ENCODE measurements at regions not wholly inside any gene's neighbourhood (a gene's known extent, or its start where the extent isn't known, plus 50 kb on each side); places are given as distances from the start of the nearest gene placed in this dataset.

DNA sequence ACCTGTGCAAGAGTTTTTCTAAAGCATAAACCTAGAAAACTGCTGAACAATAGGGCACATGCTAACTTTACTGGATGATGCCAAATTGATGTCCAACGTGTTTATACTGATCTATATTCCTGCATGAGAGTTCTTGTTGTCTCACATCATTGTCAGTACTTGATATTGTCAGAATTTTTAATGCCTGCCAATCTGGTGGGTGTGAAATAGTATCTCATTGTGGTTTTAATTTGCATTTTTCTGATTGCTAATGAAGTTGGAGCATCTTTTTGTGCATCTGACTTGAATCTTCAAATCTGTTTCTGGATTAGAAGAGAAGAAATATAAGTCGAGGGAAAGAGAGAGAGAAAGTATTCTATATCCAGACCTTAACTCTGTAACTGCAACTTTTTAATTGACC is 309.8 kb upstream of the KIAA1217 start:
- 49% methylated on average over 2 of the region's 2 CpGs for WGBS
- Histone ChIP-seq H3K4me3 (no peak overlapping the region), H3K36me3 (no peaks in the 10 kb centered on the region), H3K9me3 (no peaks in the 10 kb centered on the region), H3K27ac (no peak overlapping the region), H3K4me1 (replicated peaks) (no peaks in the 10 kb centered on the region), H3K27me3 (replicated peaks; ENCODE audit: insufficient read depth) (no peaks in the 10 kb centered on the region)
- intact Hi-C loops (cut with DNase I): no loop called here
- TF ChIP-seq, protein P1, sequence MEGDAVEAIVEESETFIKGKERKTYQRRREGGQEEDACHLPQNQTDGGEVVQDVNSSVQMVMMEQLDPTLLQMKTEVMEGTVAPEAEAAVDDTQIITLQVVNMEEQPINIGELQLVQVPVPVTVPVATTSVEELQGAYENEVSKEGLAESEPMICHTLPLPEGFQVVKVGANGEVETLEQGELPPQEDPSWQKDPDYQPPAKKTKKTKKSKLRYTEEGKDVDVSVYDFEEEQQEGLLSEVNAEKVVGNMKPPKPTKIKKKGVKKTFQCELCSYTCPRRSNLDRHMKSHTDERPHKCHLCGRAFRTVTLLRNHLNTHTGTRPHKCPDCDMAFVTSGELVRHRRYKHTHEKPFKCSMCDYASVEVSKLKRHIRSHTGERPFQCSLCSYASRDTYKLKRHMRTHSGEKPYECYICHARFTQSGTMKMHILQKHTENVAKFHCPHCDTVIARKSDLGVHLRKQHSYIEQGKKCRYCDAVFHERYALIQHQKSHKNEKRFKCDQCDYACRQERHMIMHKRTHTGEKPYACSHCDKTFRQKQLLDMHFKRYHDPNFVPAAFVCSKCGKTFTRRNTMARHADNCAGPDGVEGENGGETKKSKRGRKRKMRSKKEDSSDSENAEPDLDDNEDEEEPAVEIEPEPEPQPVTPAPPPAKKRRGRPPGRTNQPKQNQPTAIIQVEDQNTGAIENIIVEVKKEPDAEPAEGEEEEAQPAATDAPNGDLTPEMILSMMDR (IDR thresholded peaks at IDR 0.05): no peak
- no peak for TF ChIP-seq POLR2AphosphoS5 (IDR thresholded peaks at IDR 0.05)
- no peak for DNase-seq (ENCODE audit: low spot score)

DNA sequence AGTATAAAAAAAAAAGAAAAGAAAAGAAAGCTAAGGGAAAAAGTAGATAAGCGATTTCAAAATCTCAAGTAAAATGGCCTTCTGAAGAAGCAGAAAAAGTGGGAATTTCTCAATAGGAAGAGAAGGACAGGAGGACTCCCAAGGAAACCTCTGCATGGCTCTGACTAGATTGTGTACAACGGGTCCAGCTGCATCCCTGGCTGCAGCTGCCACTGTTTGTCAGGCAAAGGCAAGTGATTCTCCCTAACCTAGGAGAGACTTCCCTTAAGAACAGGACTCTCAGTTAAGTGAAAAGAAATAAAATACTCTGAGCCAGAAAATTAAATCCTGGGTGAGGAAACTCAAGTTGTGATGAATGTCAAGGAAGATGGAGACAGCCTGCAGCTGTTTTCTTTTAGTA is 298.6 kb upstream of the KIAA1217 start:
- WGBS: 83% methylated on average over 2 of the region's 2 CpGs
- Histone ChIP-seq H3K27ac (no peak overlapping the region), H3K4me1 (replicated peaks) (no peaks in the 10 kb centered on the region), H3K36me3 (no peaks in the 10 kb centered on the region), H3K9me3 (no peaks in the 10 kb centered on the region), H3K27me3 (replicated peaks; ENCODE audit: insufficient read depth) (no peaks in the 10 kb centered on the region), H3K4me3 (no peak overlapping the region)
- TF ChIP-seq POLR2A (IDR thresholded peaks at IDR 0.05) (no peak), POLR2AphosphoS5 (IDR thresholded peaks at IDR 0.05) (no peak)
- TF ChIP-seq, protein P1 (IDR thresholded peaks at IDR 0.05): no peak
- no peak for DNase-seq (ENCODE audit: low spot score)
- intact Hi-C loops (cut with DNase I): no loop called here

DNA sequence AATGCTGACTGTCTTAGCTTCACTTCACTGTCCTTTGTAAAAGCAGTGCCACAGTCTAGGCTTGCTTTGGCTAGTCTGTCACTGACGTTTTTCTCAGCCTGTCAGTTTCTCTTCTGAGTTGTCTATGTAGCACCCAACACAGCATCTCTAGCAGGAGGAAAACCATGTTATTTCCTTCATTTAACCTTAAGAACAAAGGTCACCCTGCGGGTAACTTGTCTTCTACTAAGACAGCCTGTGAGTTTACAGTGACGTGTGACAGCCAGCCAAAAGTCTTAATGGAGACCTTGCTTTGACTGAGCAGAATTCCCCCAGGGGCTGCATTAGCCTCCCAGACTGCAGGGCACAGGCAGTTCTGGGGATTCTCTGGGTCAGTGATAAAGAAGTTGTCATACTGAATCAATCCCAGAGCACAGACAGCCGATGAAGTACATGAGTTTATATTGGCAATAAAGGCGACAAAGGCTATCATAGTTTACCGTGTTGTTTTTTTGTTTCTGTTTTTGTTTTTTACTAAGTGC is 296.0 kb upstream of the KIAA1217 start:
- no peak for TF ChIP-seq POLR2A (IDR thresholded peaks at IDR 0.05)
- TF ChIP-seq POLR2AphosphoS5 (IDR thresholded peaks at IDR 0.05): no peak
- TF ChIP-seq, protein P1 (IDR thresholded peaks at IDR 0.05): no peak
- no peak overlapping the region for H3K4me3 ChIP-seq
- intact Hi-C loops (cut with DNase I): no loop called here
- WGBS: 56% methylated on average over 6 of the region's 6 CpGs
- H3K27me3 ChIP-seq (replicated peaks; ENCODE audit: insufficient read depth): no peaks in the 10 kb centered on the region
- H3K9me3 ChIP-seq: no peaks in the 10 kb centered on the region
- H3K4me1 ChIP-seq (replicated peaks): no peaks in the 10 kb centered on the region
- DNase-seq (ENCODE audit: low spot score): no peak
- no peak overlapping the region for H3K27ac ChIP-seq
- H3K36me3 ChIP-seq: no peaks in the 10 kb centered on the region

DNA sequence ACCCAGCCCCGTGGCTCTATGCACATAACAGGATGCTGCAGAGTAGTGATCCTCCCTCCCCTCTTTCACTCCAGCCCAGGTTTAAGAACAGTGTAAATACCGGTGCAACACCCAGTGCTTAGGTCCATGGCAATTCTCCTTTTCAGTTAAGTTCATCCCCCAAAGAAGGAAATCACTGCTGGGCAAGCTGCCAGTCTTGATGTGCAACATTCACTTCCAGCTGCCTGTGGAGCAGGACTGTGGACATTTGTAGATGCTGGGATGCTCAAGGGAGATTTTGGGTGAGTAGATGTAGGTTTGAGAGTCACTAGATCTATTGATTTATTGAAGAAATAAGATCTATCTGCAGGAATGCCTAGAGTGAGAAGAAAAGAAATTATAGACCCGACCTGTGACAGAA is 294.3 kb upstream of the KIAA1217 start:
- no peak for TF ChIP-seq POLR2A (IDR thresholded peaks at IDR 0.05)
- TF ChIP-seq, protein P1 (IDR thresholded peaks at IDR 0.05): no peak
- no peak for TF ChIP-seq POLR2AphosphoS5 (IDR thresholded peaks at IDR 0.05)
- 79% methylated on average over 3 of the region's 3 CpGs for WGBS
- intact Hi-C loops (cut with DNase I): no loop called here
- Histone ChIP-seq H3K36me3 (no peaks in the 10 kb centered on the region), H3K4me3 (no peak overlapping the region), H3K27ac (no peak overlapping the region), H3K9me3 (no peaks in the 10 kb centered on the region), H3K27me3 (replicated peaks; ENCODE audit: insufficient read depth) (no peaks in the 10 kb centered on the region), H3K4me1 (replicated peaks) (no peaks in the 10 kb centered on the region)
- DNase-seq (ENCODE audit: low spot score): no peak

DNA sequence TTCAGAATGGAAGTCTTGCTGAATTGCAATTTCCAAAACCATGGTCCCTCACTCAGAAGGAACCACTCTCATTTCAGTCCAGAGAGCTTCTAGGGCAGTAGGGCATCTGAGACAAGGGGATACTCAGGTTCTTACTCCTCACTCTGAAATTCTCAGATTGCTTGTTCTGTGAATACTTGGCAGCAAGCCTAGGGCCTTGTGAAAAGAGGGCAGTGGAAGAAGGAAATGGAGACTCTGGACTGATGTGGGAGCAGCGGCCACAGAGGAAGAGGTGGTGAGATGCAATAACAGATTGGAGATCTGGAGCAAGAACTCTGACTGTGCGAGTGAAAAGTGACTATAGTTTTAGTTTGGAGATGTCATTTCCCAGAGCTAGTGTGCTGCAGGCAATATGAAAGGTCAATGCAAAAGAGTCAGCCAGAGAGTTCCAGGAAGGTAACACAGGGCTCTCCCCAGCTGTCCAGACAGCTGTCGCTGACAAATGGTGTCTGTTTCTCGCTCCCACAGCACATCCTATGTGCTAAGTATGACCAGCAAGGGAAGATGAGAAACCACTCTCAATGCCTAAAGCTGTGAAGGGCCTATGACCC is 291.6 kb upstream of the KIAA1217 start:
- Histone ChIP-seq H3K36me3 (no peaks in the 10 kb centered on the region), H3K9me3 (no peaks in the 10 kb centered on the region), H3K4me3 (no peak overlapping the region), H3K4me1 (replicated peaks) (no peaks in the 10 kb centered on the region), H3K27me3 (replicated peaks; ENCODE audit: insufficient read depth) (no peaks in the 10 kb centered on the region), H3K27ac (no peak overlapping the region)
- TF ChIP-seq POLR2A (IDR thresholded peaks at IDR 0.05) (no peak), POLR2AphosphoS5 (IDR thresholded peaks at IDR 0.05) (no peak)
- TF ChIP-seq, protein P1 (IDR thresholded peaks at IDR 0.05): no peak
- DNase-seq (ENCODE audit: low spot score): no peak
- intact Hi-C loops (cut with DNase I): no loop called here
- 57% methylated on average over 4 of the region's 4 CpGs for whole genome bisulfite sequencing

Data from prostate gland (tissue), 2 donors.